Activated CD4-positive, CD25-positive, alpha-beta regulatory T cell (primary cell): ENCODE measurements at regions not wholly inside any gene's neighbourhood (a gene's known extent, or its start where the extent isn't known, plus 50 kb on each side); places are given as distances from the start of the nearest gene placed in this dataset.
"Not testable (repeated sequence)": the region's sequence is repeated elsewhere in the genome, so short reads cannot be mapped to it uniquely, and the experiment has no call there.

ENCODE experiments used
- DNase-seq, 4 experiments: peaks; one replicate each; lab custom pipeline; 2025; lab: John Stamatoyannopoulos, UW

- no peak for DNase-seq
These were observed 92.0 kb upstream of the AMN1 start for GRCh38 chr12:31820832-31821231.

DNA sequence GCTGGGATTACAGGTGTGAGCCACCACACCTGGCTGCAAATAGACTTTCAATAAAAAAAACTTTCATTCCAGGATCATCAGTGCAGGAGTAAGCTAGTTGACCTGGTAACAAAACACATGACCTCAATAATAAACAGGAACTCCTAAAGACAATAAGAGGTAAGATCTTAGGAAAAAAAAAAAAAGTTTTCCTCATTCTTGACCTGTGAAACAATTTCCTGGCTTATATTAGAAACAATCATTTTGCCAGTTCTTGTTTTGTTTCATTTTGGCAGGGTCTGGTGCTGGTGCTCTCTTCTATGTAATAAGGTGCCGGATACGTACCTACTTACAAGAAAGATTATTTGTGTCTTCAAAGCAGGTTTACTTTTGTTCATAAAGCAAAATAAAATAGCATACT lies 90.6 kb upstream of the AMN1 start:
- DNase-seq, result no peak

- no peak for DNase-seq
These were observed 89.9 kb upstream of the AMN1 start for GRCh38 chr12:31818623-31819268.

DNA sequence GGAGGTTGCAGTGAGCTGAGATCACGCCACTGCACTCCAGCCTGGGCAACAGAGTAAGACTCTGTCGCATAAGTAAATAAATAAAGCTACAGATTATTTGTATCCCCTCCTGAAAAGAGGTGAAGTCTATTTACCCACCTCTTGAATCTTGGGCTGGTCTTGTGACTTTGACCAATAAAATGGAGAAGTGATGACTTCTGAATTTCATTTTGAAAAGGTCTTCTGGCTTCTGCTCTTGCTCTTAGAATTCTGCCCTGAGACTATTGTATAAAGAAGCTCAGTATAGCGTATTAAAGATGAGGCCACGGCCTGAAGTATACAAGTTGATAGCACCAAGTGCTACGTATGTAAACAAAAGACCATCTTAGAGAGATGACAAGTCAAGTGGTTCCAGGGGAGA lies 88.3 kb upstream of the AMN1 start:
- DNase-seq, result no peak

GRCh38 chr12:31815096-31815495 lies 86.3 kb upstream of the AMN1 start:
- DNase-seq, result no peak

DNA sequence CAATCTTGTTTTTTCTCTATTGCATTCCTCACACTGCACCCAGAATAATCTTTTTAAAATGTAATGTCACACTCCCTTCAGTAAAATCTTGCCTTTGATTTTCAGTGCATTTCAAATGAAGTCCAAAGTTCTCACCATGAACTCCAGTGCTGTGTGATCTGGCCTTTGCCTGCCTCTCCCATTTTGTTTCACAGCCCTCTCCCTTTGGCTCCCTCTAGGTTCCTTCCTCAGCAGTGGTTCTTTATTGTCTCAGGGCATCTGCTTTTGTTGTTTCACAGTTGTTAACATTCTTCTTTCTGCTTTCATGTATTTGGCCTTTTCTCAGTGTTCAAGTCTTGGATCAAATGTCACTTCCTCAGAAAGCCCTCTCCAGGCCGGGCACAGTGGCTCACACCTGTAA lies 84.5 kb upstream of the AMN1 start:
- DNase-seq, result no peak

- no peak for DNase-seq
These were observed 78.9 kb upstream of the AMN1 start for GRCh38 chr12:31807773-31808097.

DNA sequence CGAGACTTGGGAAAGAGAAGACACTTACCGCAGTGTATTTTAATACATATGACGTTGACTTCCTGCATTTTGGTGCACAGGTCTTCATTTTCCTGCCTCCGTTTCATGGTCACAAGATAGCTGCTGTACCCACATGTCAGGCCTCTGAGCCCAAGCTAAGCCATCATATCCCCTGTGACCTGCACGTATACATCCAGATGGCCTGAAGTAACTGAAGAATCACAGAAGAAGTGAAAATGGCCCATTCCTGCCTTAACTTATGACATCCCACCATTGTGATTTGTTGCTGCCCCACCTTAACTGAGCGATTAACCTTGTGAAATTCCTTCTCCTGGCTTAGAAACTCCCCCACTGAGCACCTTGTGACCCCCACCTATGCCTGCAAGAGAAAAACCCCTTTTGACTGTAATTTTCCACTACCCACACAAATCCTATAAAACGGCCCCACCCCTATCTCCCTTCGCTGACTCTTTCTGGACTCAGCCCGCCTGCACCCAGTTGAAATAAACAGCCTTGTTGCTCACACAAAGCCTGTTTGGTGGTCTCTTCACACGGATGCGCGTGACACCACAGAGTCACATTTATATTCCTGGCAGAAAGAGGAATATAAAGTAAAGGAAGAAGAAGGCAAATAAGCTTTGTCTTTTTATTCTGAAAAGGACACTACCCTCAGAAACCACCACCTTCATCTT lies 78.4 kb upstream of the AMN1 start:
- DNase-seq, result not testable (repeated sequence)

GRCh38 chr12:31805681-31806080 lies 76.9 kb upstream of the AMN1 start:
- DNase-seq, result not testable (repeated sequence)

- DNase-seq, result not testable (repeated sequence)
These were observed 75.9 kb upstream of the AMN1 start for GRCh38 chr12:31804707-31805106.

- no peak for DNase-seq
These were observed 75.3 kb upstream of the AMN1 start for GRCh38 chr12:31804185-31804504.

GRCh38 chr12:31803306-31804184 lies 74.7 kb upstream of the AMN1 start:
- DNase-seq, result no peak

DNA sequence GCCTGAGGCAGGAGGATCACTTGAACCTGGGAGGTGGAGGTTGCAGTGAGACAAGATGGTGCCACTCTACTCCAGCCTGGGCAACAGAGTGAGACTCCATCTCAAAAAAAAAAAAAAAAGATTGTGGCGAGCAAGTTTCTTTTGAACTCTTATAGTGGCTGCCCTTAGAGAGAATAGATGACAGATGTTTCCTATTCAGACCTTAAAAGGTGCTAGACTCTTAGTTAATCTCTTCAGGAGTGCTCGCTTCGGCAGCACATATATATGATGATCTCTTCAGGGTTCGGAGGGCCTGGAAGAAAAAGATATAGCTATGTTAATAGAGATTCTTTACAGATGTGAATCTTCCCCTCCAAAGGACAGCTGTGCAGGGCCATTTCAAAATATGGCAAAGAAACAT lies 73.1 kb upstream of the AMN1 start:
- no peak for DNase-seq

GRCh38 chr12:31797230-31797872 lies 68.5 kb upstream of the AMN1 start:
- no peak for DNase-seq

GRCh38 chr12:31796270-31796951 lies 67.6 kb upstream of the AMN1 start:
- no peak for DNase-seq

- no peak for DNase-seq
These were observed 65.9 kb upstream of the AMN1 start for GRCh38 chr12:31794745-31795144.

DNA sequence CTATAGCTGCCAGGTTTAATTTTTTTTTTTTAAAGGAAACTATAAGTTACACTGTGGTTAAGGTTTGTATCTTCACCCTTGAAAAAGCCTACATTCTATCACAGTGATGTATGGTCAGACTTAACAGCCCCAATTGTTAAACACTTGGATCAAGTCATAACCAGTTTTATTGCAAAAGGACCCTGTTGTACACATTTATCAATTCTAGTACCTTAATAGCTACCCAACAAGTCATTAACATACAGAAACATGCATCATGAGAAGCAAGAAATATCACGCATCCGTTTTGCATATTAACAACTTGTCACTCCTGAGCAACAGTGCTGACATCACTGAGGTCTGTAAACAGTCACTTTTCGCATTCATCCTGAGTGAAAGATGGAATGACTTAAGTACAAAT lies 62.4 kb upstream of the AMN1 start:
- not testable (repeated sequence) for DNase-seq

- DNase-seq, result no peak
These were observed 61.9 kb upstream of the AMN1 start for GRCh38 chr12:31790759-31791158.

GRCh38 chr12:31785318-31785717 lies 56.5 kb upstream of the AMN1 start:
- DNase-seq, result no peak

- DNase-seq, result no peak
These were observed 55.3 kb upstream of the AMN1 start for GRCh38 chr12:31783996-31784645.

GRCh38 chr12:31783556-31783955 lies 54.7 kb upstream of the AMN1 start:
- DNase-seq, result no peak
